Bronchial epithelial cell (primary cell): ENCODE measurements at regions not wholly inside any gene's neighbourhood (a gene's known extent, or its start where the extent isn't known, plus 50 kb on each side); places are given as distances from the start of the nearest gene placed in this dataset.

Source experiments
- DNase-seq: peaks from one replicate; pipeline ENCODE4 v3.0.0-alpha.2; 2010; ENCODE audit warnings: low read depth
- FAIRE-seq: peaks from 2 replicates; lab custom pipeline; 2011; peaks lifted over from hg19 to GRCh38; lab: Jason Lieb, UNC
- H3K27me3 ChIP-seq: 2 replicates; pipeline ENCODE4 v1.5.1; 2011; ENCODE audit warnings: low read length; ENCODE audit not compliant: control insufficient read depth, insufficient read depth
- H3K36me3 ChIP-seq: 2 replicates; pipeline ENCODE4 v1.5.1; 2011; ENCODE audit warnings: low read length; ENCODE audit not compliant: control insufficient read depth, insufficient read depth
- H3K4me3 ChIP-seq: 2 replicates; pipeline ENCODE4 v1.5.1; 2011; ENCODE audit warnings: mild to moderate bottlenecking, low read depth, low read length, control low read depth
- CTCF ChIP-seq: IDR thresholded peaks from 2 replicates; pipeline ENCODE4 v1.5.1; 2011; ENCODE audit warnings: mild to moderate bottlenecking, moderate library complexity, low read length, control low read depth, inconsistent platforms; ENCODE audit not compliant: insufficient read depth, severe bottlenecking

GRCh38 chr2:116416731-116417377 is 1397.6 kb upstream of the DDX18 start:
- H3K27me3 ChIP-seq: no peaks in the 10 kb centered on the region
- no peak for TF ChIP-seq CTCF
- H3K36me3 ChIP-seq: no peaks in the 10 kb centered on the region
- no peak overlapping the region for H3K4me3 ChIP-seq
- no peak for FAIRE-seq
- no peak for DNase-seq

- no peaks in the 10 kb centered on the region for H3K36me3 ChIP-seq
- no peaks in the 10 kb centered on the region for H3K27me3 ChIP-seq
- DNase-seq (no peak), FAIRE-seq (no peak)
- no peak overlapping the region for H3K4me3 ChIP-seq
- TF ChIP-seq CTCF: no peak
These were observed 1378.8 kb upstream of the DDX18 start for GRCh38 chr2:116435648-116436047.

GRCh38 chr2:116440104-116440653 is 1374.3 kb upstream of the DDX18 start:
- no peak for FAIRE-seq
- no peak for TF ChIP-seq CTCF
- H3K27me3 ChIP-seq: no peaks in the 10 kb centered on the region

GRCh38 chr2:116442418-116442817 is 1372.1 kb upstream of the DDX18 start:
- no peak for DNase-seq
- H3K36me3 ChIP-seq: no peaks in the 10 kb centered on the region
- no peak for FAIRE-seq
- TF ChIP-seq CTCF: no peak
- no peaks in the 10 kb centered on the region for H3K27me3 ChIP-seq
- H3K4me3 ChIP-seq: no peak overlapping the region

More at GRCh38 chr2:116440104-116440653, 1374.3 kb upstream of the DDX18 start:
- H3K36me3 ChIP-seq: no peaks in the 10 kb centered on the region
- no peak overlapping the region for H3K4me3 ChIP-seq
- DNase-seq: no peak

- H3K27me3 ChIP-seq: no peaks in the 10 kb centered on the region
- FAIRE-seq: no peak
- TF ChIP-seq CTCF: no peak
- DNase-seq: no peak
- no peak overlapping the region for H3K4me3 ChIP-seq
- no peaks in the 10 kb centered on the region for H3K36me3 ChIP-seq
These were observed 1370.1 kb upstream of the DDX18 start for GRCh38 chr2:116444256-116444872.
